Right atrium auricular region (tissue), 2 donors: ENCODE measurements at regions not wholly inside any gene's neighbourhood (a gene's known extent, or its start where the extent isn't known, plus 50 kb on each side); places are given as distances from the start of the nearest gene placed in this dataset.

ENCODE experiments used
- DNase-seq: peaks from one replicate; pipeline ENCODE4 v3.0.0-alpha.2; 2019; ENCODE audit warnings: low spot score
- H3K27ac ChIP-seq, 2 donors: fragments of 200-600 bp; sonication (generic); 1 replicate in 1 of 2; 2 replicates in 1 of 2; pipeline ENCODE4 v1.5.1; 2016 to 2019
- H3K27me3 ChIP-seq, 2 donors: fragments of 200-600 bp; sonication (generic); one replicate each; pipeline versions ENCODE4 v1.5.1 to v1.6.0; 2017 to 2019
- H3K36me3 ChIP-seq: fragments of 200-600 bp; sonication (generic); one replicate; pipeline ENCODE4 v1.5.1; 2016
- H3K4me1 ChIP-seq, 2 donors: fragments of 200-600 bp; sonication (generic); one replicate each; pipeline versions ENCODE4 v1.5.1 to v1.6.0; 2017 to 2019
- H3K4me3 ChIP-seq, 2 donors: fragments of 200-600 bp; sonication (generic); 1 replicate in 1 of 2; 2 replicates in 1 of 2; pipeline ENCODE4 v1.5.1; 2017 to 2019; ENCODE audit warnings: mild to moderate bottlenecking in 1 of 2, moderate library complexity in 1 of 2
- H3K9me3 ChIP-seq, 2 donors: fragments of 200-600 bp; sonication (generic); one replicate each; pipeline ENCODE4 v1.5.1; 2019
- CTCF ChIP-seq, 2 donors: fragments of 200-600 bp; sonication (generic); IDR thresholded peaks; one replicate each; pipeline ENCODE4 v1.5.1; 2019; ENCODE audit warnings: antibody characterized with exemption in 2 of 2

GRCh38 chr18:30415903-30416302 is 626.6 kb downstream of the DSC3 start:
- no peak for TF ChIP-seq CTCF (IDR thresholded peaks at IDR 0.05)
- H3K27ac ChIP-seq = no peak overlapping the region
- DNase-seq = no peak
- no peak overlapping the region for H3K4me3 ChIP-seq
- no peaks in the 10 kb centered on the region for H3K4me1 ChIP-seq
- H3K36me3 ChIP-seq = no peaks in the 10 kb centered on the region
- no peaks in the 10 kb centered on the region for H3K9me3 ChIP-seq
- no peaks in the 10 kb centered on the region for H3K27me3 ChIP-seq

GRCh38 chr18:30409120-30409519 is 633.4 kb downstream of the DSC3 start:
- H3K27ac ChIP-seq = no peak overlapping the region
- H3K4me1 ChIP-seq = no peaks in the 10 kb centered on the region
- peaks cover 0 to 6% of the 10 kb centered on the region in 2 donors for H3K9me3 ChIP-seq
- no peak for TF ChIP-seq CTCF (IDR thresholded peaks at IDR 0.05)
- H3K36me3 ChIP-seq = no peaks in the 10 kb centered on the region
- no peak for DNase-seq
- no peaks in the 10 kb centered on the region for H3K27me3 ChIP-seq
- no peak overlapping the region for H3K4me3 ChIP-seq

- TF ChIP-seq CTCF (IDR thresholded peaks at IDR 0.05) = no peak
- Histone ChIP-seq H3K4me1 (no peaks in the 10 kb centered on the region), H3K9me3 (peaks cover 0 to 6% of the 10 kb centered on the region in 2 donors), H3K36me3 (no peaks in the 10 kb centered on the region), H3K27me3 (no peaks in the 10 kb centered on the region), H3K4me3 (no peak overlapping the region), H3K27ac (no peak overlapping the region)
- no peak for DNase-seq
Measured at GRCh38 chr18:30406728-30407127, 635.8 kb downstream of the DSC3 start.

- Histone ChIP-seq H3K4me1 (no peaks in the 10 kb centered on the region), H3K27ac (no peak overlapping the region), H3K9me3 (peaks cover 0 to 6% of the 10 kb centered on the region in 2 donors), H3K4me3 (no peak overlapping the region), H3K27me3 (no peaks in the 10 kb centered on the region), H3K36me3 (no peaks in the 10 kb centered on the region)
- no peak for TF ChIP-seq CTCF (IDR thresholded peaks at IDR 0.05)
- no peak for DNase-seq
Measured at GRCh38 chr18:30405038-30405437, 637.5 kb downstream of the DSC3 start.

GRCh38 chr18:30404422-30404821 is 638.1 kb downstream of the DSC3 start:
- H3K27me3 ChIP-seq = no peaks in the 10 kb centered on the region
- no peak for DNase-seq
- H3K27ac ChIP-seq = no peak overlapping the region
- no peaks in the 10 kb centered on the region for H3K36me3 ChIP-seq
- no peaks in the 10 kb centered on the region for H3K4me1 ChIP-seq
- H3K9me3 ChIP-seq = peaks cover 0 to 4% of the 10 kb centered on the region in 2 donors
- no peak for TF ChIP-seq CTCF (IDR thresholded peaks at IDR 0.05)
- no peak overlapping the region for H3K4me3 ChIP-seq

- Histone ChIP-seq H3K4me1 (no peaks in the 10 kb centered on the region), H3K27me3 (no peaks in the 10 kb centered on the region), H3K9me3 (no peaks in the 10 kb centered on the region), H3K4me3 (no peak overlapping the region), H3K36me3 (no peaks in the 10 kb centered on the region), H3K27ac (no peak overlapping the region)
- DNase-seq = no peak
- TF ChIP-seq CTCF (IDR thresholded peaks at IDR 0.05) = no peak
Measured at GRCh38 chr18:30403278-30403677, 639.3 kb downstream of the DSC3 start.
